HG03095 (cell line): ENCODE measurements at regions not wholly inside any gene's neighbourhood (a gene's known extent, or its start where the extent isn't known, plus 50 kb on each side); places are given as distances from the start of the nearest gene placed in this dataset.

Source experiments
- ATAC-seq: cut with Tn5 transposase; IDR thresholded peaks from one replicate; pipeline ENCODE4 v1.9.1; 2021; ENCODE audit warnings: moderate library complexity; ENCODE audit not compliant: unreplicated experiment

DNA sequence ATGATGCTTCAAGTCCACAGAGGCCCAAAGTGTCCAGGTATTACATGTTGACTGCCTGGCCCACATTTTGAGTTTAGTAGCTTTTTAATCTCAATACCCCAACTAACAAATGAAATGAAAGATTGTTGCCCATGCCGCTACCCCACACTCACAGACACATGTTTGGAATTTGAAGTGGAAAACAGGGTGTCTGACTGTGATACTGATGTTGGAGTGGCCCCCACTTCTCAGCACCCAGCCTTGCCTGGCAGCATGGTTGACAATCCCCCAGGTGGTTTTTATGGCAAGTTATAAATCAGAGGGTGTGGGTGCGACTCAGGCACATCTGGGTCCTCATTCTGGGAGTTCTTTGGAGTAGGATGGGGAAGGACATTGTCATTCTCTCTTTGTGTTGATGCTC lies 314.7 kb upstream of the ZNF32 start:
- ATAC-seq: no peak

DNA sequence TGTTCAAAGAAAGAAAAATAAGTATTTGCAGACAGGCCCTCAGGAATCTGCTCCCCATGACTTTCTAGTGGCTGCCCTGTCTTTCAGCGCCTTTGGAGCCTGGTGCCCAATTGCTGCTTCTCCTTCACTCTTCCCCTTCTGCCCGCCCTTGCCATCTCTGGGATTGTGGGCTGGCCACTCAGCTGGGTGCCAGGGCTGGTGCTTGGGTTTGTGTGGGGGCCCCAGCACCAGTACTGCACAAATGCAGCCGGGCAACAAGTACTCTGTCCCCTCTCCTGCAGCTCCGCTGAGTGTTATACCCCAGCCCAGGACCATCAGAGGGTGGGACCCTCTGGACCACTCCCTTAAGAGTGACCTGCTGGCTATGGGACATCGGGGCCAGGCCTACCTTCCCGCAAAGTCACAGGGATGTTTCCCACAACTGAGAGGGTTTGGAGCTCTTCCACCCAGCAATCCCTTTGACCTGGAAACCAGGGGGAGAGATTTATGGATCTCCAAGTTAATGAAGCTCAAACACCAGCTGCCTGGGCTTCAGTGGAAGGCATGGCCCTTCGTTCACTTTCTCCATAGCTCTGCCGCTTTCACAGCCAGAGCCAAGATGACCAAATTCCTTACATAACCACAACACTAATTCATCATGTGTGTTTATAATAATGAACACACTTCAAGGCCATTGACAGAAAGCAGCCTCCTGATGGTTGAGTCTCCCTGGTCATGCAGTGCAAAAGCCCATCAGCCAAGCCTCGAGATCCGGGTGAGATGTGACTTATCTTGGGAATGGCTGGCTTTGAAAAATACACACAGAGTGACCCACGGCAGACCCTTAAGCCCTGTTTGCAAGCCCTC lies 313.9 kb upstream of the ZNF32 start:
- no peak for ATAC-seq

GRCh38 chr10:43961523-43962345 lies 313.1 kb upstream of the ZNF32 start:
- ATAC-seq: no peak

- ATAC-seq: no peak
Measured at GRCh38 chr10:43960981-43961380, 312.3 kb upstream of the ZNF32 start.

DNA sequence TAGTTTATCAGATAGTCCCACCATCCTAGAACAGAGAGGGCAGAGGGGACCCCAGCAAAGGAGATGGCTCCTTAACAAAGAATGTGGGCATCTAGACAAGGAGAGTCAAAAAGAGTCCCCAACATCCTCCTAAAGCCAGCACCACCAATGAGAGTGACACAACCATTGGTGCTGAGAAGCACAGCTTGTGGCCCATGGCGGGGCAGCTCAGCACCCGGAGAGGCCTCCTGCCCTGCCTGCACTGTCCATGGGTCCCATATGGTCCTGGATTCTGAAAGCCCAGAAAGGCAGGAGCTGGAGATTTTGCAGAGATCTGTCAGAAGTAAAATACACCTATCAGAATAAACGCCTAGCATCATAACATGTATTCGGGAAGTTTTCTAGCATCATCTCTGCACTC lies 311.8 kb upstream of the ZNF32 start:
- ATAC-seq: no peak

DNA sequence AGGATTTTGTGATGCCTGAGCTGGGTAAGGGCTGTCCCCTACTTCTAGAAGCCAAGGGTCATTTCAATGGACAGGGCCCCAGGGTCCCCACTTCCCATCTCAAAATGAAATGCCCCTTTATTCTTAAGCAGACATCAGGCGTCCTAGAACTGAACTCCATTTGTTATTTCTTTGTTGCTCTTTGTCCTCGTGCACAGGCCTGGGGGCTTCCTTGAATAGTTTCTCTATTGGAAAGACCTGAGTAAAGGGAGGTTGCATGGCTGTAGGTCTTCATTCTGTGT lies 311.4 kb upstream of the ZNF32 start:
- ATAC-seq: no peak

GRCh38 chr10:43959364-43960134 lies 310.9 kb upstream of the ZNF32 start:
- ATAC-seq: no peak

DNA sequence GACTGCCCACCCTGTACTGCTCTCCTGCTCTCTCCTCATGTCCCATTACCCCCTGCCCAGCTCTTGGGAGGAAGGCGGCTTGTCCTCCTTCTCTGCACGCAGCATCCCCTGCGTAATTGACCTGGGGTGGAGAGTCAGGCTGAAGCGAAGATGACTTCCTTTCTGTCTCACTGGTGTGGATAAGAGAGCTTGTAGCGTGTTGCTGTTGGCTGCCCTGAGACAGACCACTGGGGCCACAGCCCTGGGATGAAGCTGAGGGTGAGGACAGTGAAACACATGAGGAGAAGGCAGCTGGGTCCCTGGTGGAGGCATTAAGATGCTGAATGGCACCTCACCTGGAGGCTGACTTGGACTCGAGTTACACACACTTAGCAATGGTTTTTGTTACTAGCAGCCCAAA lies 310.3 kb upstream of the ZNF32 start:
- no peak for ATAC-seq

- ATAC-seq: no peak
Measured at GRCh38 chr10:43958071-43958432, 309.4 kb upstream of the ZNF32 start.

- ATAC-seq: no peak
Measured at GRCh38 chr10:43957267-43958070, 308.8 kb upstream of the ZNF32 start.

- ATAC-seq: no peak
Measured at GRCh38 chr10:43955978-43956377, 307.3 kb upstream of the ZNF32 start.

DNA sequence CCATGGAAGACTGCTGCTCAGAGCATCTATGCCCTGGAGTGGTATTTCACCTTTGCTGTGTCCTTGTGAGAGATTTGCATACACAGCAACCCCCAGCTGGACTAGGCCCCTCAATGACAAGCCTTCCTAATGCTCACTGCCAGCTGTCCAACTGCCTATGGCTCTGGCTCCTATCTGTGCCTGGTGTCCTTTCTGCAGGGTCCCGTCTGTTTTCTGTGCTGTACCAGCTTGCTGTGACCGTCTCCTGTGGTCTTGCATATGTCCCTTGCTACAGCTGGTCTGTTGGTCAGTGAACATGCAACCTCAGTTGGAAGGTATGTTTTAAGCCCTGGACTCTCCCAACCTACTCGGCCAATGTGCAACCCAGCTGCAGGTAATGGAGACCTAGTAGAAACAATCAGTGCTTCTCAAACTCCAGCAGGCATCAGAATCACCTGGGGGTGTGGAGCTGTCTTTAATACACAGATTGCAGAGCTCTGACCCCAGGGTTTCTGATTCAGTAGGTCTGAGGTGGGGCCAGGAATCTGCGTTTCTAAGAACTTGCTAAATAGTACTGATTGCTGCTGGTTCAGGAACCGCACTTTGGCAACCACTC lies 306.4 kb upstream of the ZNF32 start:
- no peak for ATAC-seq

DNA sequence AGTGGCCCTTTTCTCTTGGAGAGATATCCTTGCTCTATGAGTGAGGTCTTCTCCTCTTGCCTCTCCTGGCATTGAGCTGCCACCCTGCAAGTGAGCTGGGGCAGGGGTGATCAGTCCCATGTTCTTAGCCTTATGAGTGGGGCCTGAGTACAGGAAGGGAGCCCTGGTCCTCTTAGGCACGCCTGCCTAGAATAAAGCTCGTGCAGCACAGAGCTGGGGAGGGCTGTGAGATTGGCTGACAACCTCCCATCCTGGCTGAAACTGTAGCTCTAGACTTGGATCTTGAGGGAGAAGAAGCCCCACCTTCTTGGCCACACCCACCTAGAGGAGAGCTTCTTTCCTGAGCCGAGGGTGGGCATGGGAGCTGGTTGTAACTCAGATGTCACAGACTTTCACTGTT lies 305.0 kb upstream of the ZNF32 start:
- ATAC-seq: no peak

DNA sequence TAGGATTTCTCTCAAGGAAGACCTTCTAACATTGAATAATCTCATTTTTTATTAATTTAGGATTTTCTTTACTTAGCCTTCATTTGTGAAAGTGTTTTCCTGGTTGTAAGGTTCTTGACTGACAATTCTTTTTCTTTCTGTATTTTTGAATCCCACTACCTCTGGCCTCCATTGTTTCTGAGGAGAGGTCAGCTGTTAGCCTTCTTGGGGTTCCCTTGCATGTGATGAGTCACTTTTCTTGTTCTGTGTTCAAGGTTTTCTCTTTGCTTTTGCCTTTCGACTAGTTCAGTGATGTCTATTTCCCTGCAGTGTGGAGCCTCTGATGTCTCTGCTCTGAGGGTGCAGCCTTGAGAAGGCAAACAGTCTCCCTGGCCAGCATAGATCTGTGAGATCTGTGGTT lies 304.1 kb upstream of the ZNF32 start:
- ATAC-seq: no peak

DNA sequence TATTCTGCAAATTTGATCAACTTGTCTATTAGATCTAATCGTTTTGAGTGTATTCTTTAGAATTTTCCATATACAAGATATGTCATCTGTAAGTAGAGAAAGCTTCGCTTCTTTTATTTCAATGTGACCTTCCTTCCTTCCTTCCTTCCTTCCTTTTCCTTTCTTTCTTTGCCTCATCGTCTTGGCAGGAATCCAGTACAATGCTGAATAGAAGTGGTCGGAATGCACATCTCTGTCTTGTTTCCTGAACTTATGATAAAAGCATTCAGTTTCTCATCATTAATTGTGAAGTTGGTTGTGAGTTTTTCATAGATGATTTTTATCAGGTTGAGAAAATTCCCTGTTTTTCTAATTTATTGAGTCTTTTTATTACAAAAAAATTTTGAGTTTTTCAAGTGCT lies 300.7 kb upstream of the ZNF32 start:
- ATAC-seq: no peak

GRCh38 chr10:43946445-43946844 lies 297.8 kb upstream of the ZNF32 start:
- ATAC-seq: no peak

DNA sequence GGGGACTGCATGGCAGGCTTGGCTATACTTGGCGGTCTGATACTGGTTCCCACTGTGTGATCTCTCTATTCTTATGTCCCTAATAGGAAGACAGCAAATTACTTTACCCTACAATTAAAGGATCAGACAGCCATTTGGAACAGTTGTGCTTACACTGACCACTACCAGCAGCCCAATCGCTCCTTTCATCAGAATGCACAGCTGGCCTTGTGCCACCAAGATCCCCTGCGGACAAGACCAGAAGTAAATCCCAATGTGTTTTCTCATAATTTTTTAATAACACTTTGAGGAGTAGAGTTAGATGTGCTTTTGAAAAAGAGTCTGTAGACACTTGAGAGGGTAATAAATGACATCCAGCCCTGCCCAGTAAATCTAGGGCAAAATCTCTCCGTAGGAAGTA lies 297.2 kb upstream of the ZNF32 start:
- ATAC-seq: no peak

DNA sequence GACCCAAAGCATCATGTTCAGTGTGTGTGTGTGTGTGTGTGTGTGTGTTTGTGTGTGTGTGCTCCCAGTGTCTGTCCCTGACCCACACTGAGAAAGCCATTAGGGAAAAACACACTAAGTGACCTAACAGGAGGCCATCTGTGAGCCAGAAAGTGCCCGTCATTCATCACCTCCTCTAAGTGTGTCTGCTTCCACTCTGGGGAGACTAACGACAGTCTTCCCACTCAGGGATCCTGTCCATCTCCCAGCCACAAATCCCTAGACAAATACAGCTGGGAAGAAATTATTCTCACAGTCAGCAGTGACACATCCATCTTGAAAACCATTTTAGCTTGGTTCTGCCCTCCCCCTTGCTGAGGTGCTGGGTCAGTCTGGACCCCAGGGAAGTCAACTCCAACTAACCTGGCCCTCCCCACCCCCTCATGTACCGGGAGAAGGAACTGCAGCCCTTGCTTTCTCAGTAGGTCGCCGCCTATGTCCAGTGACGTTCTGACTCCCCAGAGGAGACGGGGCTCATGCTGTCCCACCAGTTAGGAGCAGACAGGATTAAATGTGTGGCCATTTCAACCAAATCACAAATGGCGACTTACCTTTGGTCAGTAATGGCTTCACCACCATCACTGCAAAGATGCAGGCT lies 296.5 kb upstream of the ZNF32 start:
- ATAC-seq: no peak

DNA sequence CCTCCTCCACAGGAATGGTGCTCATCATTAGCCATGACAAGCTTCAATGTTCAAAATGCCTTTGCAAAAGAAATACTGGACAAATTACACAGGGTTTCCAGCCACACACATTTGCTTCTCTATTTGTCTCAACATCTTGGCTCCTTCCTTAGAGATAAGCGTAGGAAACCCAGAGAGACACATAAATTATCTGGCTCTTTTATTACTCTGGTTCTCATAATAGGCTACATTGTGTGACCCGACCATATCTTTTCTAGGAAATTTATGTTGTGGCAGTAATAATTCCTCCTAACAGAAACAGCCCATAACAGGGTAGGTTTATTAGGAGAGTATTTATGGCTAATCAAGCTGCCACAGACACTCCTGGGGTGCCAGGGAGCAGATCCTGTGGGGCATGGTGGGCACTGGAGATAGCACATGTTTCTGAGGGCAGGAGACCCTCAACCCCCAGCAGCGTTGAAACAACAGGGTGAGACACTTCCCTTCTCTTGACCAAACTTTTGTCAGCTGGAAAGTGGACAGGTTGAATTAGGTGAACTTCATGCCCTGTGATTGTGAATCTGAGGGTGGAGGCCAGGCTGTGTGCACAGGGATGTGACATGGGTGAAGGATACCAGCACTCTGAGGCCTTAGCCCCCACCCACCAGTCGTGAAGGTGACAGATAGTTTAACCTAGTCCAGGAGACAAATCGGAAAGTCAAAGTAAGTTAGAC lies 295.9 kb upstream of the ZNF32 start:
- no peak for ATAC-seq
